NCI-H1417 (cell line): ENCODE measurements at regions not wholly inside any gene's neighbourhood (a gene's known extent, or its start where the extent isn't known, plus 50 kb on each side); places are given as distances from the start of the nearest gene placed in this dataset.

ENCODE experiments used
- DNase-seq, 3 experiments: peaks; one replicate each; lab custom pipeline; 2025; lab: John Stamatoyannopoulos, UW

DNA sequence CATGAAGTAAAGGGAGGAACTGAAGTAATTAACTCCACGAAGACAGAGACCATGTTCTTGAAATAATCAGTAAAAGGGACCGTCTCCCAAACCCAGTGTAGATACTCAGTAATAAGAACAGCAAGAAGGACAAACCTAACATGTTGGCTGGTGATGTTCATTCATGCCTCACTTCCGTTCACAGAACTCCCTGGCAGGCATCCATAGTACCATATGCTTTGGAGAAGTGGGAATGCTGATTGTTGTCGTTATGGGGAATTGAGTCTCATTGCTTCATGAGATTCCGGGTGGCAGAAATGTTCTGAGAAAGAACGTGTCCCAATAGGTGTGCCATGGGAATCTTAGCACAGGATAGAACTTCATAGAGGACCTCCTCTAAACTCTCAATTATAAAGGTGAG, 452.3 kb downstream of the ZSWIM6 start:
- no peak for DNase-seq

DNA sequence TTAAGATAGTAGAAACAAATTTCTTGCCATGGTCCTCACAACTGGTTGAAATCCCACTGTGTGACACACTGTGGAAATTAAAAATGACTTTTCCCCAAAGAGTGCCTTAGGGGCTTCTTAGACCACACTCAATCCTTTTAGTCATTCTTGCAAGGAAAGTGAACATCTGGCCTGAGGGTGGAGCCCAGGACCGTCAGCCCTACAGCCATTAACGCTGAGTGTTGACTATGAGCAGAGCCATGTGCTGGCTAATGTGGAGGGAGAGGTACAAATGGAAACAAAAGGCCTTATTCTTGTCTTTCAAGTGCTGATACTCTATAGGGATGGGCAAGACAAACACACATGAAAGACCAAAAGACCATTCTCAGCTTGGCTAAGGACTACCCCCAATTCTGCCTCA, 456.5 kb downstream of the ZSWIM6 start:
- no peak for DNase-seq

GRCh38 chr5:61790007-61790406, 457.9 kb downstream of the ZSWIM6 start:
- DNase-seq = no peak

GRCh38 chr5:61790678-61791077, 458.6 kb downstream of the ZSWIM6 start:
- DNase-seq = no peak

DNA sequence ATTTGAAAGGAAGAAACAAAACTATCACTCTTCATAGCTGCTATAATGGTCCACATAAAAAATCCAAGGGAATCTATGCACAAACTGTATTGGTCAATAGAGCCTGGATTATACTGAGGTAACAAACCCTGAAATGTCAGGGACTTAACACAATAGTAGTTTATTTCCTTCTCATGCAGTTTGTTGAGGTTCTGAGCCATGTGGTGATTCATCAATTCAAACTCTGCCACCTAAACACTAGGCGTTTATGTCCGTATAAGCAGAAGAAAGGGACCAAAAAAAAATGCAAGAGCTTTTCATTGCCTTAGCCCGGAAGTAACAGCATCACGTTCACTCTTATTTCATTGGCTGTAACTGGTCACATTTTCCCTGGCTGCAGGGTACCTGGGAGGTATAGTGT, 464.7 kb downstream of the ZSWIM6 start:
- DNase-seq = no peak

DNA sequence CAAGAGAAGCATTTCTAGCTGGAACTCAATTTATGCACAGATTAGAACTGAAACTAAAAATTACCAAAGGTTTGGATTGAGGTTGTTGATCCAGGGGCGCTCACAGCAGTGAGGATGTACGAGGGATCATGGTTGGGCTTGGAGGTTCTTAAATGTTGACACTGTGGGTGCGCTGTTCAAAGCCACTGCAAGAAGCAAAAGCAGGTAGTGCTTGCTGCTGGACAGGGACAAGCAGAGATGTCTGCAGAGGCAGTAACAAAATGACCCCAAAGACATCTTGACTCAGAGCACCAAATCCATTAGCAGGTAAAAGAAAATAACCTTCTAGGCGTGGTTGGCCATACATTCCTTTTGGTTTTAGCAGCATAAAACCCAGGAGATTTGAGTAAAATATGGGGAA, 468.4 kb downstream of the ZSWIM6 start:
- DNase-seq = no peak

DNA sequence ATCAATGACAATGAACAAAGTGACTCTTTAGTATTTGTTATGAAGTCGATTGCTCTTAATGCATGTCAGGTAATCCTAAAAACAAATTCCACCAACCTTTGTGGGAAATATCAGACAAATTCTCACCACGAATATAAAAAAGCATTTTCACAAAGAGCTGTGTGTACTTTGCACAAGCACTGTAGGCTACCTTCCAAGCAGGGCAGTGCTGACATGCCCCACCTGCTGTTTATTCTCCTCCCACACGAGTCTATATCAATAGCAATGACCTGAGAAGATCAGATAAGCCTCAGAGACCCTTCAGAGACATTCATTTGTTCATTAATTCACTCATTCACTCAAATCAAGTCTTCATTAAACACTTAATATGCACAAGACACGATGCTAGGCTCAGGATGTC, 469.1 kb downstream of the ZSWIM6 start:
- DNase-seq = peak in 2 of 3 experiments; percentile 4 to 5

DNA sequence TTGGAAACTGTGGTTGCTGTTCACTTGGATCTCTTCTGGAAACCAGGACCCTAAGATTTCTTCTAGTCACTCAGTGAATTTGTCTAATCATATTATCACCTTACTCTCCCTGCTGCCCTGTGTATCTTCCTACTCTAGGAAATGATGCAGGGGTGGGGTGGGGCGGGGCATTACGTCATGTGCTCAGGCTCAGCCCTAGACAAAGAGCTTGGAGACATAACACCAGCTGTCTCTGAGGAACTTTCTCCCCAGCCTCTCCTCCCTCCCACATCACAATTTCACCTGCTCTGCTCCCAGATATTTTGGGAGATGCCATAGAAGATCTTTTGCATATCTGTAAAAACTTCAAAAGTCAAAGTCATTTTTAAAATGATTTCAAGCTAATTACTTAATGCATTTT, 470.4 kb downstream of the ZSWIM6 start:
- no peak for DNase-seq

- no peak for DNase-seq
Measured at GRCh38 chr5:61805101-61805500, 473.0 kb downstream of the ZSWIM6 start.

- DNase-seq = no peak
Measured at GRCh38 chr5:61806491-61807020, 474.5 kb downstream of the ZSWIM6 start.

DNA sequence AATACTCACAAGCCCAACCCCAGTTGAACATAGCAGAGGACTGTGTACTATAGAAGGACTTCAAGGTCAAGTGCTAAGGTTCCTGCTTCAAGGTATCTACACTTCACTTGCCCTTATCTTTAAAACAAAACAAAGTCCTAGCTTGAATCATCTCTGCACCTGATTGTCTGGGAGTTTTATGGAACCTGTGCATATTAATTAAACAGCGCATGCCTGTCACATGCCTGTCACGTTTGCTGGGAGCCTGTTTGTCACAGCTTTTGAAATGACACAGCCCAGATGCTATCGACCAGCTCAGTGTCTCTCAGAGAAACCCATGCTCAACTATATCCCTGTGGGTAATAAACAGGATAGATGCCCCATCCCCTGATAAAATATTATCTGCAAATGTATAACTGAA, 476.0 kb downstream of the ZSWIM6 start:
- DNase-seq = no peak

GRCh38 chr5:61808909-61809308, 476.9 kb downstream of the ZSWIM6 start:
- no peak for DNase-seq

- peak; percentile 15 to 94 (median 55) for DNase-seq
Measured at GRCh38 chr5:61809651-61810050, 477.6 kb downstream of the ZSWIM6 start.

DNA sequence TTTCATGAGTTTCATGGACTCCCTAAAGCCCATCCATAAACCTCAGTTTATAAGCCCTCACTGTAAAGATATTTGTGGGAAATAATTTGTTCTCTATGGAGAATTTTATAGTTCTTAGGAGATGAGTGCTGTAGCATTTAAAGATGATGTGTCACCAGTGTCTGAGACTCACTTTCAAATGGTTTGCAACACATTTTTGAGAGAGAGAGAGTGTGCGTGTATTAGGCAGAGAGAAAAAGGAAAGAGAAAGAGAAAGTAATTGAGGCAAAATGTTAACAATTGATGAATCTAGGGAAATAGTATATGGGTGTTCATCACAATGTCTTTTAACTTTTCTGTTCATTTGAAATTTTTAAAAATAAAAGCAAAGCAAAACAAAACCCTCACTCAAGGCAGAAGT, 479.0 kb downstream of the ZSWIM6 start:
- DNase-seq = no peak

- no peak for DNase-seq
Measured at GRCh38 chr5:61813361-61813760, 481.3 kb downstream of the ZSWIM6 start.

- no peak for DNase-seq
Measured at GRCh38 chr5:61815339-61815738, 483.3 kb downstream of the ZSWIM6 start.

GRCh38 chr5:61816146-61816545, 484.1 kb downstream of the ZSWIM6 start:
- DNase-seq = no peak

DNA sequence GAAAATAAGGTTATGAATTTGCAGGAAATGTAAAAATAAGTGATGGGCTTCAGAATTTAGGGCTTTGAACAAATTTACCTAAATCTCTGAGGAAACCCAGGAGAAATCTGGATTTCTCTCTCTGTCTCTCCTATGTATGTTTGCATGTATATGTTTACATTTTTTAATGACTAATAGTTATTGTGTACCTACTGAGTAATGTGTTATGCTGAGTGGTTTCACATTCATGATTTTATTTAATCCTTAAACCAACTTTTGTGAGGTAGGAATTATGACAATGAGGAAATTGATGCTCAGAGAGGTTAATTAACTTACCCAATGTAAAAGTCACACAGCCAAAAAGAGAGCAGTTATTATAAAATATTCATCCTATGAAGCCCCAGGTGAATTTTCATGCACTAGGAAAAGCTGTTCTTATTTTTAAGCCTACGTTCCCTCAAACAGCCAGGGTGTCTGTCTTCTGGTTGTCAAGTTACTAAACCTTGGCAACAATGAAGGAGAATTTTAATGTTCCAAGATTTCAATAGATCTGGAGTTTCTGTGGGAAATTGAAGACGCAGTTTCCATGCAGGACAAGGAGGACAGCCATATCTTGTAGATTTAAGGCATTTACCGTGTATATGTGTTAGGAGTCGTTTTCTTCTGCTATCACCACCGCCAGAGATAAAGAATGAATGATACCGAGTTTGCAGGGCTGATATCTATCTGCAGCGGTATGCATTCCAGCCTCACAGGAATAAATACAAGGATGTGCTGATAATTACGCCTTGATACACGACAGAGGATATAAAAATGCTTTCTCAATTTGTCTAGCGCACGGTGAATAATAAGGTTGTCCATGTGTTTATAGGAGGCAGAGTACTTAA, 484.8 kb downstream of the ZSWIM6 start:
- no peak for DNase-seq

- DNase-seq = peak in 2 of 3 experiments; percentile 1 to 42
Measured at GRCh38 chr5:61817472-61818326, 485.6 kb downstream of the ZSWIM6 start.

DNA sequence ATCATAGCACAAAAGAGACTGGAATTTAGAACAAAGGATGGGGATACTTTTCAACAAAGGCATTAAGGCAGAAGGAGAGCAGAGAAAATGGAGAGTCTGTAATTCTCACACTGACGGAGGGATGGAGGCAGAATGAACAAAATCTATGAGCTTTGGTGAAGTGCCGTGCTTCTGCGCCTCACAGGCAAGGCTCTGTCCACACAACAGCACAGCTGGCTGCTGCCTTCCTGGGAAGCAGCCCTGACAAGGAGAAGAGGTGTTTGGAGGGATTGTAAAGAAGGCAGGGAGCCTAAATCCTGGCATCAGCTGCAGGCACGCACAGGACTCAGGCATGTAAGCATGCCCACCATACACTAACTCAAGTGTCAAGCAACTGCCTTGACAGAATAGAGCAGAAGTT, 485.2 kb upstream of the KIF2A start:
- DNase-seq = no peak

DNA sequence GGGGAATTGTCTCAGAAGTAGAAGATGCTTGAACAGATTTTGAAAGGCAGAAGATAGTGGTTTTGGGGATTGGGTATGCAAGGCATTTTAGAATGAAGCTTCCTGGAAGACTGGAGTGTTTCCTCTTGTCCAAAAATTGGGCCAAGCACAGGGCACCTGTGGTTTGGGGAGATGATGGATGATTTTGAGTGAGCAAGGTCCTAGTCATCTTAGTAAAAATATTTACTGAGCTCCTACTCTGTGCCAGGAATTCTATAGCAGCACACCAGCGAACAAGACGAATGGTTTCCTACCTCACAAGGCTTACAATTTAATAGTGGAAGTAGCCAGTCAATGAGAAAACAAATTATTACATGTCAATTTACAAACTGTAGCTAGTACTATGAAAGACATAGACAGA, 484.4 kb upstream of the KIF2A start:
- DNase-seq = no peak

- DNase-seq = peak in 2 of 3 experiments; percentile 2 to 5
Measured at GRCh38 chr5:61822584-61822983, 483.4 kb upstream of the KIF2A start.

- DNase-seq = no peak
Measured at GRCh38 chr5:61823065-61823464, 482.9 kb upstream of the KIF2A start.
